Naive thymus-derived CD4-positive, alpha-beta T cell (primary cell): ENCODE measurements at regions not wholly inside any gene's neighbourhood (a gene's known extent, or its start where the extent isn't known, plus 50 kb on each side); places are given as distances from the start of the nearest gene placed in this dataset.
"Not testable (repeated sequence)": the region's sequence is repeated elsewhere in the genome, so short reads cannot be mapped to it uniquely, and the experiment has no call there.

ENCODE experiments used
- ATAC-seq: fragments of 150-1000 bp; cut with Tn5 transposase; 2 replicates; pipeline ENCODE4 v1.10.0; 2021; ENCODE audit warnings: mild to moderate bottlenecking, moderate library complexity
- CTCF ChIA-PET: fragments of 350-600 bp; sonication (Branson Sonifier 250); formaldehyde crosslinking; loops from one replicate; lab custom pipeline; 2021; ENCODE audit warnings: antibody characterized with exemption; lab: Charles Lee
- POLR2A ChIA-PET: fragments of 350-600 bp; sonication (Branson Sonifier 250); formaldehyde crosslinking; loops from one replicate; lab custom pipeline; 2021; ENCODE audit warnings: antibody characterized with exemption, inconsistent platforms; lab: Charles Lee
- DNase-seq, 9 donors: peaks; one replicate each; pipeline versions ENCODE4 v3.0.0 to v3.0.0-alpha.2; 2020 to 2022; ENCODE audit warnings: mixed read lengths in 1 of 9
- H3K27ac ChIP-seq: one replicate; pipeline ENCODE4 v1.7.0; 2013; ENCODE audit warnings: mild to moderate bottlenecking, low read depth, low read length, moderate library complexity
- H3K27me3 ChIP-seq, 2 donors: one replicate each; pipeline ENCODE4 v1.7.0; 2013; ENCODE audit warnings: low read length in 2 of 2, mild to moderate bottlenecking in 2 of 2, moderate library complexity in 2 of 2; ENCODE audit not compliant: control insufficient read depth in 2 of 2, insufficient read depth in 2 of 2
- H3K36me3 ChIP-seq, 3 experiments: 1 replicate in 2 of 3; 2 replicates in 1 of 3; pipeline ENCODE4 v1.7.0; 2013; ENCODE audit warnings: low read length in 3 of 3, mild to moderate bottlenecking in 3 of 3, moderate library complexity in 1 of 3; ENCODE audit not compliant: insufficient read depth in 3 of 3, control insufficient read depth in 2 of 3
- H3K4me1 ChIP-seq, 2 donors: one replicate each; pipeline ENCODE4 v1.7.0; 2013; ENCODE audit warnings: low read length in 2 of 2, mild to moderate bottlenecking in 2 of 2, moderate library complexity in 1 of 2; ENCODE audit not compliant: control insufficient read depth in 2 of 2, insufficient read depth in 2 of 2
- H3K4me3 ChIP-seq: 2 replicates; pipeline ENCODE4 v1.7.0; 2013; ENCODE audit warnings: mild to moderate bottlenecking, low read length
- H3K9me3 ChIP-seq, 3 experiments: 1 replicate in 2 of 3; 2 replicates in 1 of 3; pipeline ENCODE4 v1.7.0; 2013; ENCODE audit warnings: low read length in 3 of 3; ENCODE audit not compliant: control insufficient read depth in 2 of 3
- H3K27ac Mint-ChIP-seq, 9 donors: one replicate each; pipeline ENCODE4 v1.8.0; 2020 to 2022; ENCODE audit warnings: mixed read lengths in 9 of 9, mild to moderate bottlenecking in 8 of 9, moderate library complexity in 5 of 9, inconsistent platforms in 2 of 9
- H3K27me3 Mint-ChIP-seq, 5 donors: one replicate each; pipeline ENCODE4 v1.8.0; 2021 to 2022; ENCODE audit warnings: mixed read lengths in 5 of 5, mild to moderate bottlenecking in 1 of 5
- H3K36me3 Mint-ChIP-seq, 5 donors: one replicate each; pipeline ENCODE4 v1.8.0; 2020 to 2022; ENCODE audit warnings: mixed read lengths in 5 of 5, mild to moderate bottlenecking in 3 of 5, inconsistent platforms in 1 of 5
- H3K4me1 Mint-ChIP-seq, 7 donors: one replicate each; pipeline ENCODE4 v1.8.0; 2020 to 2022; ENCODE audit warnings: mixed read lengths in 7 of 7, mild to moderate bottlenecking in 3 of 7, inconsistent platforms in 1 of 7
- H3K4me3 Mint-ChIP-seq, 10 donors: one replicate each; pipeline ENCODE4 v1.8.0; 2020 to 2022; ENCODE audit warnings: mild to moderate bottlenecking in 10 of 10, mixed read lengths in 10 of 10, moderate library complexity in 6 of 10, inconsistent platforms in 2 of 10
- H3K9me3 Mint-ChIP-seq, 11 donors: one replicate each; pipeline ENCODE4 v1.8.0; 2020 to 2022; ENCODE audit warnings: mixed read lengths in 11 of 11, mild to moderate bottlenecking in 4 of 11, inconsistent platforms in 1 of 11, moderate library complexity in 1 of 11
- intact Hi-C, 2 donors: fragments of 100-400 bp; cut with micrococcal nuclease; formaldehyde crosslinking; loops; one replicate each; pipeline ENCODE4 v1.15.1; 2023

GRCh38 chr14:45949479-45949878 lies 696.5 kb upstream of the MIS18BP1 start:
- Histone ChIP-seq H3K36me3 (no peaks in the 10 kb centered on the region), H3K27ac (no peak overlapping the region), H3K9me3 (no peaks in the 10 kb centered on the region), H3K27me3 (no peaks in the 10 kb centered on the region), H3K4me1 (no peaks in the 10 kb centered on the region), H3K4me3 (no peak overlapping the region)
- ATAC-seq (no peak), DNase-seq (no peak)
- Mint-ChIP-seq H3K9me3 (peaks cover 0 to 13% (median 0%) of the 10 kb centered on the region in 11 donors), H3K4me3 (no peak overlapping the region), H3K36me3 (no peaks in the 10 kb centered on the region), H3K4me1 (no peaks in the 10 kb centered on the region), H3K27ac (no peak overlapping the region), H3K27me3 (no peaks in the 10 kb centered on the region)
- ChIA-PET CTCF (no interaction called here), POLR2A (no interaction called here)
- intact Hi-C loops = no loop called here

DNA sequence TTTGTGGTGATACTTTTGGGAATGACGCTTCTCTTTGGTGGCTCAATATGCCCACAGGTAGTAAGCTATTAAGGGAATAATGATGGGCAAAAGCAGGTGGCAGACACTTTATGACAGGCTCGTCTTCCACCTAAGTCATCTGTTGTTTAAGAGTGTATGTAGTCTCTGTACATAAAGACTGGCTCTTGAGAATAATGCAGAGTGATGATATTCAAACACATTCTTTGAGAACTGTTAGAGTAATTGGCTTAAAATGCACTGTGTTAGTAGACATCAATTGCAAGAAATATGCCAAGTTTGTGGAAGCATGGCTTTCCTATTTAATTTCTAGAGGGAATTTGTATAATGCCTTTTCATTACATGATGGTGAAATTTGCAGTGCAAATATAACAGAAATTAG lies 694.8 kb upstream of the MIS18BP1 start:
- Mint-ChIP-seq H3K9me3 (peaks cover 0 to 18% (median 0%) of the 10 kb centered on the region in 11 donors), H3K27ac (no peak overlapping the region), H3K36me3 (no peaks in the 10 kb centered on the region), H3K27me3 (no peaks in the 10 kb centered on the region), H3K4me3 (no peak overlapping the region), H3K4me1 (no peaks in the 10 kb centered on the region)
- no peaks in the 10 kb centered on the region for H3K4me1 ChIP-seq
- ChIA-PET POLR2A (no interaction called here), CTCF (no interaction called here)
- no peaks in the 10 kb centered on the region for H3K9me3 ChIP-seq
- no peaks in the 10 kb centered on the region for H3K36me3 ChIP-seq
- no peak overlapping the region for H3K27ac ChIP-seq
- intact Hi-C loops = no loop called here
- DNase-seq (no peak), ATAC-seq (no peak)
- no peak overlapping the region for H3K4me3 ChIP-seq
- H3K27me3 ChIP-seq = no peaks in the 10 kb centered on the region

DNA sequence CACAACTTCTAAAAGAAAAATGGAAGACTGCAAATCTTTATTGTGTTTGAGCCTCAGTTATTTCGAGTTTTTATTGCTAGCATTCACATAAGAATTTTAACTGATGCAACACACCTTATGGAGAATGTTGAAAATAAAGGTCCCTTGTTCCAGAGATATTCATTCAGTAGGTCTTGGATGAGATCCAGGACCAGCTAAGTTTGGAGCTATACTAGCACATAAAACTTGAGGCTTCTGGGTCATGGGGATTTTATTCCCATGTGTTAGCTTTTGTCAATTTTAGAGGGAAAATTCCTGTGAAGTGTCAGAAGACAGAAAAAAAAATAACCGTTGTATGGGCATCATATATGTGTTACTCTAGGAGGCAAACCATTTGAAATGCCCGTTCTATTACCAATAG lies 693.2 kb upstream of the MIS18BP1 start:
- Mint-ChIP-seq H3K4me3 (no peak overlapping the region), H3K4me1 (no peaks in the 10 kb centered on the region), H3K9me3 (peaks cover 0 to 19% (median 0%) of the 10 kb centered on the region in 11 donors), H3K27me3 (no peaks in the 10 kb centered on the region), H3K36me3 (no peaks in the 10 kb centered on the region), H3K27ac (no peak overlapping the region)
- ChIA-PET POLR2A (no interaction called here), CTCF (no interaction called here)
- Histone ChIP-seq H3K36me3 (no peaks in the 10 kb centered on the region), H3K27me3 (no peaks in the 10 kb centered on the region), H3K4me3 (no peak overlapping the region), H3K27ac (no peak overlapping the region), H3K4me1 (no peaks in the 10 kb centered on the region), H3K9me3 (no peaks in the 10 kb centered on the region)
- DNase-seq (no peak), ATAC-seq (no peak)
- intact Hi-C loops = no loop called here

DNA sequence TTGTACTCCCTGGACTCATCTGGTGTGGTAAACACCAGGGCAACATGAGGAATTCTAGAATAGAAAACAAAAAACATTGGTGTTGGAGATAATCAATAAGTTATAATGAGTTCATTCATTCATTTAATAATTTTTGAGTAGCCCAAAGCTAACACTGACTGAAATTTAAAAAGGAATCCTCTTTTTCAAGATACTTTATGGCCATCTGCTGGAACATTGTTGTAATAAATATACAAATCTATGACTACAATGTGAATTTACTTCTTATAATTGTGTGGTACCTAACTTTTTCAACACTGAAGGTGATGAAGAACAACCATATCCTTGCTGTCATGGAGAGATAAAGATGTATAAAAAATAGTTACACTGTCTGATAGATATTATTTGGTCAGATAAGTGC lies 687.3 kb upstream of the MIS18BP1 start:
- H3K4me1 Mint-ChIP-seq = no peaks in the 10 kb centered on the region
- Histone ChIP-seq H3K4me3 (no peak overlapping the region), H3K27ac (no peak overlapping the region), H3K9me3 (no peaks in the 10 kb centered on the region), H3K27me3 (no peaks in the 10 kb centered on the region), H3K4me1 (no peaks in the 10 kb centered on the region), H3K36me3 (no peaks in the 10 kb centered on the region)
- peaks cover 1 to 41% (median 8%) of the 10 kb centered on the region in 11 donors for H3K9me3 Mint-ChIP-seq
- intact Hi-C loops = no loop called here
- H3K27me3 Mint-ChIP-seq = no peaks in the 10 kb centered on the region
- no peak overlapping the region for H3K4me3 Mint-ChIP-seq
- H3K27ac Mint-ChIP-seq = no peak overlapping the region
- no peak for ATAC-seq
- CTCF ChIA-PET = no interaction called here
- no peak for DNase-seq
- POLR2A ChIA-PET = no interaction called here
- no peaks in the 10 kb centered on the region for H3K36me3 Mint-ChIP-seq

GRCh38 chr14:45939572-45939971 lies 686.6 kb upstream of the MIS18BP1 start:
- Histone ChIP-seq H3K27me3 (no peaks in the 10 kb centered on the region), H3K9me3 (no peaks in the 10 kb centered on the region), H3K4me1 (no peaks in the 10 kb centered on the region), H3K36me3 (no peaks in the 10 kb centered on the region), H3K27ac (no peak overlapping the region), H3K4me3 (no peak overlapping the region)
- DNase-seq (no peak), ATAC-seq (no peak)
- Mint-ChIP-seq H3K4me1 (no peaks in the 10 kb centered on the region), H3K27ac (no peak overlapping the region), H3K4me3 (no peak overlapping the region), H3K9me3 (peaks cover 1 to 41% (median 11%) of the 10 kb centered on the region in 11 donors), H3K36me3 (no peaks in the 10 kb centered on the region), H3K27me3 (no peaks in the 10 kb centered on the region)
- intact Hi-C loops = no loop called here
- CTCF ChIA-PET = no interaction called here
- POLR2A ChIA-PET = no interaction called here

GRCh38 chr14:45919995-45920394 lies 667.0 kb upstream of the MIS18BP1 start:
- DNase-seq, H3K4me3 ChIP-seq, intact Hi-C loops, H3K36me3 ChIP-seq, H3K4me1 Mint-ChIP-seq, POLR2A ChIA-PET, H3K27me3 ChIP-seq, H3K4me1 ChIP-seq, H3K36me3 Mint-ChIP-seq, H3K27ac Mint-ChIP-seq, H3K9me3 ChIP-seq, H3K27ac ChIP-seq, H3K27me3 Mint-ChIP-seq, H3K4me3 Mint-ChIP-seq, ATAC-seq, CTCF ChIA-PET: not testable (repeated sequence)
- peaks cover 0 to 15% (median 7%) of the 10 kb centered on the region in 11 donors for H3K9me3 Mint-ChIP-seq

DNA sequence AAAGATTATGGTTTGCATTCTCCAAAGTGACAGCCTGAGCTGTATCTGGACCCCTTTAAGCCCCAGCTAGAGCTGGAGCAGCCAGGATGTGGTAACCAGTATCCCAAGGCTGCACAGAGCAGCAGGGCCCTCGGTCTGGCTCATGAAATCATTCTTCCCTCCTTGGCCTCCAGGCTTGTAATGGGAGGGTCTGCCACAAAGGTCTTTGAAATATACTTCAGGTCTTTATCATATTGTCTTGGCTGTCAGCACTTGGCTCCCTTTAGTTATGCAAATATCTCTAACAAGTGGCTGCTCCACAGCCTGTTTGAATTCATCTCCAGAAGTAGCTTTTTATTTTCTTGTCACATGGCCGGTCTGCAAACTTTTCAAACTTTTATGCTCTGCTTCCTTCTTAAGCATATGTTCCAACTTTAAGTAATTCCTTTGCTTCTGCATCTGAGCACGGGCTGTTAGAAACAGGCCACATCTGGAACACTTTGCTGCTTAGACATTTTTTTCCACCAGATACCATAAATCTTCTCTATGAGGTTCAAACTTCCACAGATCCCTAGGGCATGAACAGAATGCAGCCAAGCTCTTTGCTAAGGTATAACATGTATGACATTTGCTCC lies 663.4 kb upstream of the MIS18BP1 start:
- ATAC-seq (no peak), DNase-seq (no peak)
- Histone ChIP-seq H3K4me3 (no peak overlapping the region), H3K9me3 (no peaks in the 10 kb centered on the region), H3K36me3 (no peaks in the 10 kb centered on the region), H3K4me1 (no peaks in the 10 kb centered on the region), H3K27ac (no peak overlapping the region), H3K27me3 (no peaks in the 10 kb centered on the region)
- CTCF ChIA-PET = no interaction called here
- peaks cover 0 to 21% (median 12%) of the 10 kb centered on the region in 11 donors for H3K9me3 Mint-ChIP-seq
- no peaks in the 10 kb centered on the region for H3K36me3 Mint-ChIP-seq
- H3K4me1 Mint-ChIP-seq = no peaks in the 10 kb centered on the region
- POLR2A ChIA-PET = no interaction called here
- H3K27me3 Mint-ChIP-seq = no peaks in the 10 kb centered on the region
- no peak overlapping the region for H3K4me3 Mint-ChIP-seq
- no peak overlapping the region for H3K27ac Mint-ChIP-seq
- intact Hi-C loops = no loop called here
